ENCODE measurements at regions not wholly inside any gene's neighbourhood (a gene's known extent, or its start where the extent isn't known, plus 50 kb on each side); places are given as distances from the start of the nearest gene placed in this dataset.
"Not testable (repeated sequence)": the region's sequence is repeated elsewhere in the genome, so short reads cannot be mapped to it uniquely, and the experiment has no call there.

DNA sequence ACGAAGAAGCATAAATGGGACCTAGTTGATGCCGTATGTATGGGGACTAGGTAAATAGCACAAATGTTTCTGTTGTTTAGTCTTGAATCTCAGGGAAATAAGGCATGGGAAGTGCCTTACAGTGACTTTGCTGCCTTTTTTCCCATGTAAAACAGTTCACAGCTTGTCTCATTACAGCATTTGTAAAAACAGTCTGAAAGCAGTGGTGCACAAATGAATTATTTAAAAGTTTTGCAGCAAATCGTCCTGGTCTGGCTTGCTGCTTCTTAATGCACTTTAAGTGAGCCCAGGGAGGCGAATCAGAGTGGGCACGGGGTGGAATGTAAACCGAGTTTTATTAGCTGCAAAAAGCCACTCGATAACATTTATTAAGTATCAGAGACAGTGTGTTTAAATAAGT is 302.0 kb upstream of the ETAA1 start:
- no peak for DNase-seq (ENCODE audit: low read depth)
- TF ChIP-seq, protein P1, sequence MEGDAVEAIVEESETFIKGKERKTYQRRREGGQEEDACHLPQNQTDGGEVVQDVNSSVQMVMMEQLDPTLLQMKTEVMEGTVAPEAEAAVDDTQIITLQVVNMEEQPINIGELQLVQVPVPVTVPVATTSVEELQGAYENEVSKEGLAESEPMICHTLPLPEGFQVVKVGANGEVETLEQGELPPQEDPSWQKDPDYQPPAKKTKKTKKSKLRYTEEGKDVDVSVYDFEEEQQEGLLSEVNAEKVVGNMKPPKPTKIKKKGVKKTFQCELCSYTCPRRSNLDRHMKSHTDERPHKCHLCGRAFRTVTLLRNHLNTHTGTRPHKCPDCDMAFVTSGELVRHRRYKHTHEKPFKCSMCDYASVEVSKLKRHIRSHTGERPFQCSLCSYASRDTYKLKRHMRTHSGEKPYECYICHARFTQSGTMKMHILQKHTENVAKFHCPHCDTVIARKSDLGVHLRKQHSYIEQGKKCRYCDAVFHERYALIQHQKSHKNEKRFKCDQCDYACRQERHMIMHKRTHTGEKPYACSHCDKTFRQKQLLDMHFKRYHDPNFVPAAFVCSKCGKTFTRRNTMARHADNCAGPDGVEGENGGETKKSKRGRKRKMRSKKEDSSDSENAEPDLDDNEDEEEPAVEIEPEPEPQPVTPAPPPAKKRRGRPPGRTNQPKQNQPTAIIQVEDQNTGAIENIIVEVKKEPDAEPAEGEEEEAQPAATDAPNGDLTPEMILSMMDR (conservative IDR thresholded peaks at IDR 0.05; ENCODE audit: low read depth, low read length) = no peak
- H3K4me3 ChIP-seq (ENCODE audit: low read depth, low read length) = no peak overlapping the region

DNA sequence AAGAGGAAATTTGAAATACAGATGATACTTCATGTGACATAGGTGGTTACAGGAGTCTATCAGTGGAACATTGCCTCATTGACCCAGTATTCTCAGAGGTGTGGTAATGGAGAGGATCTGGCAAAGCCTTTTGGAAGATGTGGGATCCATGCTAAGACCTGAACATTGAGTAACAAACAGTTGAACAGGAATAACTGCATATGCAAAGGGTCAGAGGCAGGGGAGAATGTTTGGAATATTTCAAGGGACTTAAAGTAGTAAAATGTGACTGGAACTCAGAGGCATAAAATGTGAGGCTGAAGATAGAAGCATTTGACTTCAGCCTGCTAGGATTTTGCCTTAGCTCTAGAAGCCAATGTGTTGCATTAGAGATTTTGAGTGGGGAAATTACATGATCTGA is 300.2 kb upstream of the ETAA1 start:
- H3K4me3 ChIP-seq (ENCODE audit: low read depth, low read length) = no peak overlapping the region
- TF ChIP-seq, protein P1 (conservative IDR thresholded peaks at IDR 0.05; ENCODE audit: low read depth, low read length) = no peak
- DNase-seq (ENCODE audit: low read depth) = no peak

DNA sequence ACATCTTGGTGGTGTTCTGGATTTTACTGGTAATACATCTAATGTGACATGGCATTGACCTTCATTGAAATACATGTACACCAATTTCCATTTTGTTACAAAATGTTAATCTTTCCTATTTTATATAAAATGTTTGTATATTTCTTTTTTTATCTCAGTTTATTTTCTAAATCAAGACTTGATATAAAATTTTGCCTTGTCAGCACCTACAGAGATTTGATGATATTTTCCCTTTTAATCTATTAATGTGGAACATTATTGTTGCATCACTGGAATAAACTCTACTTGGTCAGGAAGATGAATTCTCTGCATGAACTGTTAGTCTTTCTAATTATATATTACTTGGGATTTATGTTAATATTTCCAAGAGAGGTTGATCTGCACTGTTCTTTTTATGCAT is 294.0 kb upstream of the ETAA1 start:
- no peak for DNase-seq (ENCODE audit: low read depth)
- TF ChIP-seq, protein P1 (conservative IDR thresholded peaks at IDR 0.05; ENCODE audit: low read depth, low read length) = no peak
- H3K4me3 ChIP-seq (ENCODE audit: low read depth, low read length) = no peak overlapping the region

DNA sequence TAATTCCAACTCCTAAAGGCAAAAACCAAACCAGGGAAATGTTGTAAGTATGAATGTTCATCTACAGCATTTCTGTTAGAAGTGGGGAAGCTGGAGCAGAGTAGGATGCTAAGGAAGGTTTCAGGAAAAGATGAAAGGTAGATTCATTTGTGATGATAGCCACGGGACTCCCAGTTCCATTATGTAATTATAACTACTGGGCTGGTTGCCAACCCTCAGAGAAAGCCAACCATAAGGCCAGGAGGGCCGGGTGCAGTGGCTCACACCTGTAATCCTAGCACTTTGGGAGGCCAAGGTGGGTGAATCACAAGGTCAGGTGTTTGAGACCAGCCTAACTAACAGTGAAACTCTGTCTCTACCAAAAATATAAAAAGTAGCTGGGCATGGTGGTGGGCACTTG is 288.9 kb upstream of the ETAA1 start:
- TF ChIP-seq, protein P1 (conservative IDR thresholded peaks at IDR 0.05; ENCODE audit: low read depth, low read length) = no peak
- no peak overlapping the region for H3K4me3 ChIP-seq (ENCODE audit: low read depth, low read length)
- no peak for DNase-seq (ENCODE audit: low read depth)

DNA sequence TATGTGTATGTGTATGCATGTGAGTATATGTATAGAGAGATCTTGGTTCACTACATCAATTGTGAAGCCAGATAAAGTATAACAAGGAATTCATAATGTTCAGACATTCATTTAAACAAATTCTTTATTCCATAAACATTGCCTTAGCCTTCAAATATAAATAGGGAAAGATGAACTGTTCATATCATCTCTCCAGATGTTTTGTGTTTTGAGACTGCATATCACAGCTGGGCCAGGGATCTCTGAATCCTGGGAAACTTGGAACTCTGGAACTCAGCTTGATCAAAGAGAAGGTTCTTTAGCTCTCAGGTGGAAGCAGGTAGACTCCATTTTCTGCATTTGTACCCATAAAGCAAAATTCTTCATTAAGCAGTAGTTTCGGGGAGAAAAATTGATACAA is 272.6 kb upstream of the ETAA1 start:
- TF ChIP-seq, protein P1 (conservative IDR thresholded peaks at IDR 0.05; ENCODE audit: low read depth, low read length) = no peak
- no peak for DNase-seq (ENCODE audit: low read depth)
- no peak overlapping the region for H3K4me3 ChIP-seq (ENCODE audit: low read depth, low read length)

DNA sequence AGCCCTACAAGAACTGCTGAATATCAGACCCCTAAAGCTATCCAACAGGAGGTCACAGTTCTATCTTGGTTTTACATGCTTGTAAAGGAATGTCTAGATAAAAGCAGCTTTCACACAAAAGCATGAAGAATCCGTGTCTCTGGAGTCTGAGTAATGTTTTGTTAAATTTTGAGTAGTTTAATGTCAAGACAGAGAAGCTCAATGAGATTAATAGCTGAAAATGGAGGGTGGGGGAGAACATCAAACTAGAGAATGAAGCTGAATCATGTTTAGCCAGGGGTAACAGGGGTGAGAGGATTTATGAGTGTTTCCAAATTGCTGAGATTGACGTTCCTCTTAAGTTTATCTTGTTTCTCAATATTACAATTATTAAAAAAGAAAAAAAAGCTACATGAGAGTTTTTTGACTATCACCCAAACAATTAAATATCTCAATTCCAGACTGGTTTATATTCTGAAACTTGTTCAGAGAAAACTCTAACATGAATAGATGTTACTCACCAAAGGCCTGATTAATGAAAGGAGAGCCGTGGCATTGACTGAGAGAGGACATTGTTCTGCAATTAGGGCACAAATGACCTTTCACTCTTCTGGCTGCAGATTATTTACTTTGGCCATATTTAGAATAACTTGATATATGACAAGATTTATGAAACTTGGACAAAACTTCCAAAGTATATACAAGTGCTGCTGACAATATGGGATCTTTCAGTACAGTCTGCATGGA is 266.4 kb upstream of the ETAA1 start:
- no peak for DNase-seq (ENCODE audit: low read depth)
- no peak overlapping the region for H3K4me3 ChIP-seq (ENCODE audit: low read depth, low read length)
- TF ChIP-seq, protein P1 (conservative IDR thresholded peaks at IDR 0.05; ENCODE audit: low read depth, low read length) = no peak

DNA sequence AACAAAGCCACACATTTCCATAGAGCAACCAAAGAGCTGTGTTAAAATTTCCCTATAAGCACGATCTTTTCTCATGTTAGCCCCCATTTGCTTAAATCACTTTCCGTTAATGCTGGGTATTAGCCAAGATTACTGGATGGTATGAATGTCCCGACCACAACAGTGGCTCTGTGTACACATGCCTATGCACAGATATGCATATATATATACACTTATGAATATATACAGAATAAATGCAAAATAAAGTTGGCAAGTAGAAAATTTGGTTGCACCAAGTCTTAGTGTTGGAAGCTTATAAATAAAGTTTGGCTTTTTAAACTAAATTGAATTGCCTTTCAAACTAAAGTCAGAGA is 265.9 kb upstream of the ETAA1 start:
- DNase-seq (ENCODE audit: low read depth) = no peak
- H3K4me3 ChIP-seq (ENCODE audit: low read depth, low read length) = no peak overlapping the region
- TF ChIP-seq, protein P1 (conservative IDR thresholded peaks at IDR 0.05; ENCODE audit: low read depth, low read length) = no peak

DNA sequence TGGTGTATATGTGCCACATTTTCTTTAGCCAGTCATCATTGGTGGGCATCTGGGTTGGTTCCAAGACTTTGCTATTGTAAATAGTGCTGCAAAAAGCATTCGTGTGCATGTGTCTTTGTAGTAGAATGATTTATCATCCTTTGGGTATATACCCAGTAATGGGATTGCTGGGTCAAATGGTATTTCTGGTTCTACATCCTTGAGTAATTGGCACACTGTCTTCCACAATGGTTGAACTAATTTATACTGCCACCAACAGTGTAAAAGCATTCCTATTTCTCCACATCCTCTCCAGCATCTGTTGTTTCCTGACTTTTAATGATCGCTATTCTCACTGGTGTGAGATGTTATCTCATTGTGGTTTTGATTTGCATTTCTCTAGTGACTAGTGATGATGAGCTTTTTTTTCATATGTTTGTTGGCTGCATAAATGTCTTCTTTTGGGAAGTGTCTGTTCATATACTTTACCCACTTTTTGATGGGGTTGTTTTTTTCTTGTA is 264.6 kb upstream of the ETAA1 start:
- not testable (repeated sequence) for DNase-seq (ENCODE audit: low read depth); H3K4me3 ChIP-seq (ENCODE audit: low read depth, low read length)
